ENCODE measurements at regions not wholly inside any gene's neighbourhood (a gene's known extent, or its start where the extent isn't known, plus 50 kb on each side); places are given as distances from the start of the nearest gene placed in this dataset.

GRCh38 chr15:69865369-69865768, 232.3 kb downstream of the TLE3 start:
- intact Hi-C loops (cut with DNase I): no loop called here
- no peak for DNase-seq (ENCODE audit: low spot score)
- Histone ChIP-seq H3K27me3 (replicated peaks; ENCODE audit: insufficient read depth) (peaks cover 2% of the 10 kb centered on the region), H3K4me3 (no peak overlapping the region), H3K27ac (no peak overlapping the region), H3K36me3 (no peaks in the 10 kb centered on the region), H3K9me3 (no peaks in the 10 kb centered on the region), H3K4me1 (replicated peaks) (no peaks in the 10 kb centered on the region)
- WGBS: 93% methylated on average over 3 of the region's 3 CpGs
- TF ChIP-seq POLR2AphosphoS5 (IDR thresholded peaks at IDR 0.05) (no peak), POLR2A (IDR thresholded peaks at IDR 0.05) (no peak), CTCF (IDR thresholded peaks at IDR 0.05) (no peak)

DNA sequence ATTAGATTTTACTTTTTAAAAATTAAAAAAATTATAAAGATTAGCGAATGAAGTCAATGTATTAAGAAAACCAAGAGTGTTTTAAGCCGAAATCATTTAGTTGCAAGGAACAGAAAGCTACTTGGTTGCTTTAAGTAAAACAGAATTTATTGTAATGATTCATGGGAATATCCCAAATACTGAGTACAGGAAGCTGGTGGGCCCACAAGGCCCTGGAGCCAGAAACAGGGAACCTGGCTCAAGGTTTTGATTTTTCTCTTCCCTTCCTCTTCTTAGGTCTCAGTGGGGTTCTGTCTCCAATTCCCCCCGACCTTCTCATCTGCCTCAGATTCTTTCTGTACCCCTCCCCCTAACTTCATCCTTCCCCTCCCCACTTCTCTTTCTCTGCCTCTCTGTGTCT, 229.0 kb downstream of the TLE3 start:
- no peak for DNase-seq (ENCODE audit: low spot score)
- WGBS: 85% methylated on average over 3 of the region's 3 CpGs
- Histone ChIP-seq H3K36me3 (no peaks in the 10 kb centered on the region), H3K9me3 (no peaks in the 10 kb centered on the region), H3K4me1 (replicated peaks) (no peaks in the 10 kb centered on the region), H3K27me3 (replicated peaks; ENCODE audit: insufficient read depth) (peaks cover 2% of the 10 kb centered on the region), H3K27ac (no peak overlapping the region), H3K4me3 (no peak overlapping the region)
- intact Hi-C loops (cut with DNase I): no loop called here
- TF ChIP-seq CTCF (IDR thresholded peaks at IDR 0.05) (no peak), POLR2AphosphoS5 (IDR thresholded peaks at IDR 0.05) (no peak), POLR2A (IDR thresholded peaks at IDR 0.05) (no peak)

- no peak overlapping the region for H3K27ac ChIP-seq
- H3K9me3 ChIP-seq: no peaks in the 10 kb centered on the region
- no peak overlapping the region for H3K4me3 ChIP-seq
- no peak for DNase-seq (ENCODE audit: low spot score)
- intact Hi-C loops (cut with DNase I): no loop called here
- no peaks in the 10 kb centered on the region for H3K4me1 ChIP-seq (replicated peaks)
- 47% methylated on average over 2 of the region's 2 CpGs for WGBS
- no peaks in the 10 kb centered on the region for H3K27me3 ChIP-seq (replicated peaks; ENCODE audit: insufficient read depth)
- no peaks in the 10 kb centered on the region for H3K36me3 ChIP-seq
- TF ChIP-seq POLR2A (IDR thresholded peaks at IDR 0.05) (no peak), POLR2AphosphoS5 (IDR thresholded peaks at IDR 0.05) (no peak), CTCF (IDR thresholded peaks at IDR 0.05) (no peak)
Observed at GRCh38 chr15:69869291-69869690, 228.4 kb downstream of the TLE3 start.

- no peak for DNase-seq (ENCODE audit: low spot score)
- Histone ChIP-seq H3K27me3 (replicated peaks; ENCODE audit: insufficient read depth) (no peaks in the 10 kb centered on the region), H3K27ac (no peak overlapping the region), H3K36me3 (no peaks in the 10 kb centered on the region), H3K4me1 (replicated peaks) (no peaks in the 10 kb centered on the region), H3K4me3 (no peak overlapping the region), H3K9me3 (no peaks in the 10 kb centered on the region)
- WGBS: 83% methylated on average over 9 of the region's 9 CpGs
- intact Hi-C loops (cut with DNase I): no loop called here
- TF ChIP-seq CTCF (IDR thresholded peaks at IDR 0.05): no peak
- no peak for TF ChIP-seq POLR2AphosphoS5 (IDR thresholded peaks at IDR 0.05)
- no peak for TF ChIP-seq POLR2A (IDR thresholded peaks at IDR 0.05)
Observed at GRCh38 chr15:69869881-69870505, 227.7 kb downstream of the TLE3 start.

DNA sequence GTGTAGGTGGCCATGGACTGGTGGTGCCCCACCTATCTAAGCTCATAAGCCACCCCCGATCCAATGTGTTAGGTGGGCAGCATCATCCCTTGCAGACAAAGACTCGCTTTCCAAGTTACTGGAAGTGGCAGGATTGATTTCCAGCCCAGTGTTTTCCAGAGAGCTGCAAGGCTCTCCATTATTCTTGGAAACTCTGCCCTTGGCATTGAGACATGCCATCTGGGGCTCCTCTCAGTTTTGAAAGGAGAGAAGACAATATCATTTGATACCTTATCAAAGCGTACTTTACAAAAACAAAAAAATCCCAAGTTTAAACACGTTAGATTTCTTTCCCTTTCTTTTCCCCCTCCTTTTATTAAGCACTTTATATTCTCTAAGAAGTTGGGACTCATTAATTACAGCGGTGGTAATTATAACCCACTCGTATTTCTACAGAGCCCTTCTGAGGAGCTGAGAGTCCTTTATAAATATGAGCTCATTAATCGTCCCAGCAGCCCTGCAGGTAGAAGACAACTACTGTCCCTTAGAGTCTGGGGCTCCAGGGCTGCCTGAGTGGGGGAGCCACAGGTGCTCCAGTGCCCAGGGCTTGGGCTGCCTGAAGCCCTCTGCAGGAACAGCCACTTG, 226.1 kb downstream of the TLE3 start:
- no peaks in the 10 kb centered on the region for H3K9me3 ChIP-seq
- WGBS: 42% methylated on average over 7 of the region's 7 CpGs
- no peak for TF ChIP-seq POLR2A (IDR thresholded peaks at IDR 0.05)
- TF ChIP-seq POLR2AphosphoS5 (IDR thresholded peaks at IDR 0.05): no peak
- TF ChIP-seq CTCF (IDR thresholded peaks at IDR 0.05): no peak
- no peaks in the 10 kb centered on the region for H3K36me3 ChIP-seq
- no peak for DNase-seq (ENCODE audit: low spot score)
- no peak overlapping the region for H3K4me3 ChIP-seq
- H3K27ac ChIP-seq: no peak overlapping the region
- intact Hi-C loops (cut with DNase I): no loop called here
- H3K27me3 ChIP-seq (replicated peaks; ENCODE audit: insufficient read depth): no peaks in the 10 kb centered on the region
- H3K4me1 ChIP-seq (replicated peaks): no peaks in the 10 kb centered on the region

Measured in prostate gland (tissue), 2 donors.